Kidney epithelial cell (primary cell): ENCODE measurements at regions not wholly inside any gene's neighbourhood (a gene's known extent, or its start where the extent isn't known, plus 50 kb on each side); places are given as distances from the start of the nearest gene placed in this dataset.

ENCODE experiments used
- DNase-seq: peaks from one replicate; pipeline ENCODE4 v3.0.0-alpha.2; 2010; ENCODE audit warnings: low read depth
- H3K27me3 ChIP-seq: 2 replicates; pipeline ENCODE4 v1.6.0; 2011; ENCODE audit warnings: low read length; ENCODE audit not compliant: control insufficient read depth, insufficient read depth
- H3K36me3 ChIP-seq: 2 replicates; pipeline ENCODE4 v1.5.1; 2011; ENCODE audit warnings: low read length; ENCODE audit not compliant: control insufficient read depth, insufficient read depth
- H3K4me3 ChIP-seq: 2 replicates; pipeline ENCODE4 v1.5.1; 2011; ENCODE audit warnings: low read depth, mild to moderate bottlenecking, control low read depth, low read length
- CTCF ChIP-seq: IDR thresholded peaks from 2 replicates; pipeline ENCODE4 v1.5.1; 2011; ENCODE audit warnings: mild to moderate bottlenecking, moderate library complexity, low read length, control low read depth, inconsistent platforms; ENCODE audit not compliant: insufficient read depth, poor library complexity, severe bottlenecking

- H3K4me3 ChIP-seq: no peak overlapping the region
- DNase-seq: no peak
- no peaks in the 10 kb centered on the region for H3K36me3 ChIP-seq
- no peak for TF ChIP-seq CTCF
- no peaks in the 10 kb centered on the region for H3K27me3 ChIP-seq
Observed at GRCh38 chr5:173423452-173424117, 95.4 kb upstream of the STC2 start.

DNA sequence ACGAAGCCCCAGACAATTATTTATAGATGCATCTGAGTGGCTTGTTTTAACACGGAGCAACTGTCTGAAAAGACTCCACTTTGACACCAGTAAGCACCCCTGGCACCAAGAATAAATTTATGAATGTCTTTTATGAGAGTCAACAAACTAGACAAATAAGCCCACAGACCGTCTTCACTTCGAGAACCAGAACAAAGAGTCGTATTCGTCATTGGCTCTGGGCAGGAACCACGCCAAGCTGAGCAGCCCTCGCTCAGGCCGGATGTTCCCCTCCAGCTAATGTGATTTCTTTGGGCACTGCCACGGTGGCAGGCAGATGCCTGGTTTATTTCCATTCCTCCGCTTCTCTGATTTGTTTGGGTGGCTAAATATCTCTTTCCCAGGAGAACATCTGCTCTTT, 91.9 kb upstream of the STC2 start:
- TF ChIP-seq CTCF: no peak
- no peak for DNase-seq
- no peak overlapping the region for H3K4me3 ChIP-seq
- no peaks in the 10 kb centered on the region for H3K36me3 ChIP-seq
- no peaks in the 10 kb centered on the region for H3K27me3 ChIP-seq

- no peaks in the 10 kb centered on the region for H3K36me3 ChIP-seq
- no peaks in the 10 kb centered on the region for H3K27me3 ChIP-seq
- DNase-seq: no peak
- H3K4me3 ChIP-seq: no peak overlapping the region
- TF ChIP-seq CTCF: no peak
Observed at GRCh38 chr5:173413471-173413982, 85.3 kb upstream of the STC2 start.

DNA sequence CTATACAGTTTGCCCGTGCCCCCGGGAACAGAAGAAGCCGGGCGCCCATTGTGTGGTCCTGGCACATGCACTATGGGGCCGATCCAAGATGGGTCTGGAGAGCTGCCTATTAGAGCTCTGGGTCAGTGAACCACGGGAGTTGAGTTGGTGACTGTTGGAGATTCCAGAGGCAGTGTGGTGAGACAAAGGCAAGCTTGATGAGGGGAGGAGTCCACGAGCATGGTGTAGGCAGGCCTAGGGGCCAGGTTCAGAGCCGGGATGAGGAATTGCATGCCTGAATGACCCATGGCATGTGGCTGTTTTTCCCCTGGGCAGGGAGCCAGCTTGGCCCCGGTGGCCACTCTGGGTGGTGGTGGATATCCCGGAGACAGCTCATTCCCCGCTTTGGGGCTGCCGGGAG, 84.4 kb upstream of the STC2 start:
- Histone ChIP-seq H3K4me3 (no peak overlapping the region), H3K36me3 (no peaks in the 10 kb centered on the region), H3K27me3 (no peaks in the 10 kb centered on the region)
- no peak for TF ChIP-seq CTCF
- DNase-seq: peak; percentile 53

DNA sequence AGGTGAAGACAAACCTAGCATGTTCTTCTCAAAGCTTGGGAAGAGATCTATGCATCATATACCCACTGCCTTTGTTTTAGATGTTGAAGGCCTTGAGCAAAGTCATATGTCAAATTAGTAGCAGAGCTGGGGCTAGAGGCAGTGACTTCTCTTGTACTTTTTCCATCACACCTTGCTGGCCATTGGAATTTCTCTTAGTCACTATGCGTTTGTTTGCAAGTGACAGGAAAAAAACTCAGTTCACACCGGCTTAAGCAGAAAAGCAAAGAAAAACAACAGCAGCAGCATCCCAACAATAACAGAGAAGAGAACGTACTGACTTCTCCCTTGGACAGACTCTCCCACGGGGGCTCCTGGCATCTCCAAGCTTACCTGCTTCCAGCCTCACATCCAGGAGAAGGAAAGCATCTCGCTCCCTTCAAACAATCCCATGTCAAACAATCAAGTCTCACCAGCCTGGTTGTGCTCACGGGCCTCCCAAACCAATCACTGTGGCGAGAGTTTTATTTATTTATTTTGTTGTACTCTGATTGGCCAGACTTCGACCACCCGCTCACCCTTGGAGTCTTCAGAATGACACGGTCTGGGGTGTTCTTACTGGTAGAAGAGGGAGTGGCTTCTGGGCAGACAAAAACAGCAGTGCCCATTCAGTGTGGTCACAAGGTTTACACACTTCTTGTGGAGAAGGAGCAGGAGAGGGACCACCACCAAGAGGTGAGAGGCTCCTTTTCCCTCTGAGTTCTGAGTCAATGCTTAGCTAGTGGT, 83.8 kb upstream of the STC2 start:
- no peak for DNase-seq
- H3K36me3 ChIP-seq: no peaks in the 10 kb centered on the region
- no peak for TF ChIP-seq CTCF
- no peak overlapping the region for H3K4me3 ChIP-seq
- no peaks in the 10 kb centered on the region for H3K27me3 ChIP-seq
